Uterus (tissue), 2 donors: ENCODE measurements at regions not wholly inside any gene's neighbourhood (a gene's known extent, or its start where the extent isn't known, plus 50 kb on each side); places are given as distances from the start of the nearest gene placed in this dataset.

ENCODE experiments used
- POLR2A ChIP-seq, 2 donors: fragments of 450-650 bp; IDR thresholded peaks; one replicate each; pipeline ENCODE4 v1.6.1; 2016; ENCODE audit warnings: antibody characterized with exemption in 2 of 2, mild to moderate bottlenecking in 1 of 2, moderate library complexity in 1 of 2
- TF ChIP-seq, protein P1 (sequence below), 4 experiments: fragments of 200-600 bp in 2 of 4; fragments of 450-650 bp in 2 of 4; sonication (generic) in 2 of 4; IDR thresholded peaks; one replicate each; pipeline ENCODE4 v1.5.1; 2016 to 2019; ENCODE audit warnings: antibody characterized with exemption in 4 of 4, mild to moderate bottlenecking in 2 of 4, moderate library complexity in 1 of 4

DNA sequence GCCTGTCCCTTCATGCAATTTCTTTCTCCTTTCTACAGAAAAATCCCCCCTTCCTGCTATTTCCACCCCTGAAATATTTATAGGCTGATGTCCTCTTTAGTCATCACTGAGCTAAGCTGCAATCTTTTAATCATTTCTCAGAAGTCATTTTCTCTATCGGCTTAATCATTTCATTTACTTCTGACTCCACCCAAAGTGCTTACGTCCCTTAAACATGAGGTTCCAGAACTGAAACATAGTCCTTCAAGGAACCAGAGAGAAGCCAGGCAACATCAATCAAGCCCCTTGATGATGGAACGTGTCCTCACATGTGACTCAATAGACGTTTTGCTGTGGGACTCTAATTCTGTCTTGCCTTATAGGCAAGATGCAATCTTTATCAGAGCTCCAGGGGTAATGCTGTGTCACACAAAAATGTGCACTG is 148.7 kb upstream of the KRR1 start:
- TF ChIP-seq, protein P1, sequence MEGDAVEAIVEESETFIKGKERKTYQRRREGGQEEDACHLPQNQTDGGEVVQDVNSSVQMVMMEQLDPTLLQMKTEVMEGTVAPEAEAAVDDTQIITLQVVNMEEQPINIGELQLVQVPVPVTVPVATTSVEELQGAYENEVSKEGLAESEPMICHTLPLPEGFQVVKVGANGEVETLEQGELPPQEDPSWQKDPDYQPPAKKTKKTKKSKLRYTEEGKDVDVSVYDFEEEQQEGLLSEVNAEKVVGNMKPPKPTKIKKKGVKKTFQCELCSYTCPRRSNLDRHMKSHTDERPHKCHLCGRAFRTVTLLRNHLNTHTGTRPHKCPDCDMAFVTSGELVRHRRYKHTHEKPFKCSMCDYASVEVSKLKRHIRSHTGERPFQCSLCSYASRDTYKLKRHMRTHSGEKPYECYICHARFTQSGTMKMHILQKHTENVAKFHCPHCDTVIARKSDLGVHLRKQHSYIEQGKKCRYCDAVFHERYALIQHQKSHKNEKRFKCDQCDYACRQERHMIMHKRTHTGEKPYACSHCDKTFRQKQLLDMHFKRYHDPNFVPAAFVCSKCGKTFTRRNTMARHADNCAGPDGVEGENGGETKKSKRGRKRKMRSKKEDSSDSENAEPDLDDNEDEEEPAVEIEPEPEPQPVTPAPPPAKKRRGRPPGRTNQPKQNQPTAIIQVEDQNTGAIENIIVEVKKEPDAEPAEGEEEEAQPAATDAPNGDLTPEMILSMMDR (IDR thresholded peaks at IDR 0.05) = no peak
- TF ChIP-seq POLR2A (IDR thresholded peaks at IDR 0.05) = no peak
